Upper lobe of left lung (tissue), 6 donors: ENCODE measurements at regions not wholly inside any gene's neighbourhood (a gene's known extent, or its start where the extent isn't known, plus 50 kb on each side); places are given as distances from the start of the nearest gene placed in this dataset.

ENCODE experiments used
- ATAC-seq, 2 donors: fragments of 200-7000 bp; cut with Tn5 transposase; one replicate each; pipeline ENCODE4 v1.9.1; 2022; ENCODE audit warnings: mild to moderate bottlenecking in 2 of 2, moderate library complexity in 2 of 2; ENCODE audit not compliant: low FRiP score in 2 of 2
- DNase-seq, 2 donors: peaks; one replicate each; pipeline ENCODE4 v3.0.0-alpha.2; 2019 to 2020
- H3K27ac ChIP-seq, 4 donors: fragments of 200-600 bp; sonication (generic); one replicate each; pipeline ENCODE4 v1.5.1; 2016 to 2019
- H3K27me3 ChIP-seq, 4 donors: fragments of 200-600 bp; sonication (generic); one replicate each; pipeline ENCODE4 v1.5.1; 2017 to 2019
- H3K36me3 ChIP-seq, 4 donors: fragments of 200-600 bp; sonication (generic); one replicate each; pipeline ENCODE4 v1.5.1; 2016 to 2019
- H3K4me1 ChIP-seq, 4 donors: fragments of 200-600 bp; sonication (generic); one replicate each; pipeline ENCODE4 v1.5.1; 2018 to 2019
- H3K4me3 ChIP-seq, 4 donors: fragments of 200-600 bp; sonication (generic); one replicate each; pipeline ENCODE4 v1.5.1; 2017 to 2019; ENCODE audit warnings: mild to moderate bottlenecking in 2 of 4, moderate library complexity in 1 of 4
- H3K9me3 ChIP-seq, 4 donors: fragments of 200-600 bp; sonication (generic); one replicate each; pipeline ENCODE4 v1.5.1; 2018 to 2019
- EP300 ChIP-seq, 4 donors: sonication (generic); formaldehyde crosslinking; IDR thresholded peaks; one replicate each; pipeline ENCODE4 v1.5.1; 2017; ENCODE audit warnings: antibody characterized with exemption in 4 of 4, control low read depth in 2 of 4
- POLR2A ChIP-seq, 4 donors: fragments of 450-650 bp; IDR thresholded peaks; one replicate each; pipeline ENCODE4 v1.5.1; 2016 to 2017; ENCODE audit warnings: antibody characterized with exemption in 4 of 4, mild to moderate bottlenecking in 2 of 4
- POLR2AphosphoS5 ChIP-seq, 2 donors: sonication (generic); formaldehyde crosslinking; IDR thresholded peaks; one replicate each; pipeline ENCODE4 v1.5.1; 2017; ENCODE audit warnings: antibody characterized with exemption in 2 of 2
- WGBS, 2 donors: methylation state at CpG; one replicate each; pipeline ENCODE4 v1.1.5; 2017 to 2018; 5-methylcytosine and 5-hydroxymethylcytosine counted together
- TF ChIP-seq, protein P1 (sequence below), 6 experiments: fragments of 450-650 bp in 4 of 6; fragments of 200-600 bp in 2 of 6; sonication (generic) in 2 of 6; IDR thresholded peaks; one replicate each; pipeline ENCODE4 v1.5.1; 2016 to 2019; ENCODE audit warnings: antibody characterized with exemption in 6 of 6
- donor health status: DM: no; HTN: no; CAD: no; lungs with moderate emphysema.
- donor health status: DM: no; HTN: yes; CAD: no; lungs with severe emphysema.

DNA sequence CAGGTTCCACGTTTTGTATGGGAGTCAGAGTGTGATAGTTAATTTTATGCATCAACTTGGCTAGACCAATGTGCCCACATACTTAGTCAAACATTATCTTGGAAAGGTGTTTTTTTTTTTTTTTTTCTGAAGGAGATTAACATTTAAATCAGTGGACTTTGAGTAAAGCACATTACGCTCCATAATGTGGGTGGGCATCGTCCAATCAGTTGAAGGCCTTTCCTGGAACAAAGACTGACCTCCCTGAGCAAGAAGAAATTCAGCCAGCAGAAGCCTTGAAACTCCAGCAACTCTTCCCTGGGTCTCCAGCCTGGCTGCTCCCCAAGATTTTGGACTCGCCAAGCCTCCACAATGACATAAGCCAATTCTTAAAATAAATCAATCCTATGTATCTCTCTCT, 711.4 kb downstream of the MTRR start:
- no peak overlapping the region for H3K27ac ChIP-seq
- TF ChIP-seq POLR2AphosphoS5 (IDR thresholded peaks at IDR 0.05) = no peak
- TF ChIP-seq, protein P1, sequence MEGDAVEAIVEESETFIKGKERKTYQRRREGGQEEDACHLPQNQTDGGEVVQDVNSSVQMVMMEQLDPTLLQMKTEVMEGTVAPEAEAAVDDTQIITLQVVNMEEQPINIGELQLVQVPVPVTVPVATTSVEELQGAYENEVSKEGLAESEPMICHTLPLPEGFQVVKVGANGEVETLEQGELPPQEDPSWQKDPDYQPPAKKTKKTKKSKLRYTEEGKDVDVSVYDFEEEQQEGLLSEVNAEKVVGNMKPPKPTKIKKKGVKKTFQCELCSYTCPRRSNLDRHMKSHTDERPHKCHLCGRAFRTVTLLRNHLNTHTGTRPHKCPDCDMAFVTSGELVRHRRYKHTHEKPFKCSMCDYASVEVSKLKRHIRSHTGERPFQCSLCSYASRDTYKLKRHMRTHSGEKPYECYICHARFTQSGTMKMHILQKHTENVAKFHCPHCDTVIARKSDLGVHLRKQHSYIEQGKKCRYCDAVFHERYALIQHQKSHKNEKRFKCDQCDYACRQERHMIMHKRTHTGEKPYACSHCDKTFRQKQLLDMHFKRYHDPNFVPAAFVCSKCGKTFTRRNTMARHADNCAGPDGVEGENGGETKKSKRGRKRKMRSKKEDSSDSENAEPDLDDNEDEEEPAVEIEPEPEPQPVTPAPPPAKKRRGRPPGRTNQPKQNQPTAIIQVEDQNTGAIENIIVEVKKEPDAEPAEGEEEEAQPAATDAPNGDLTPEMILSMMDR (IDR thresholded peaks at IDR 0.05) = no peak
- no peak for TF ChIP-seq EP300 (IDR thresholded peaks at IDR 0.05)
- no peak for TF ChIP-seq POLR2A (IDR thresholded peaks at IDR 0.05)
- no peak for ATAC-seq
- H3K9me3 ChIP-seq = no peaks in the 10 kb centered on the region
- no peaks in the 10 kb centered on the region for H3K27me3 ChIP-seq
- WGBS, 2 donors = 65 to 91% methylated on average over 3 to 4 of the region's 4 CpGs
- H3K4me3 ChIP-seq = no peak overlapping the region
- H3K36me3 ChIP-seq = no peaks in the 10 kb centered on the region
- no peak for DNase-seq
- H3K4me1 ChIP-seq = no peaks in the 10 kb centered on the region

DNA sequence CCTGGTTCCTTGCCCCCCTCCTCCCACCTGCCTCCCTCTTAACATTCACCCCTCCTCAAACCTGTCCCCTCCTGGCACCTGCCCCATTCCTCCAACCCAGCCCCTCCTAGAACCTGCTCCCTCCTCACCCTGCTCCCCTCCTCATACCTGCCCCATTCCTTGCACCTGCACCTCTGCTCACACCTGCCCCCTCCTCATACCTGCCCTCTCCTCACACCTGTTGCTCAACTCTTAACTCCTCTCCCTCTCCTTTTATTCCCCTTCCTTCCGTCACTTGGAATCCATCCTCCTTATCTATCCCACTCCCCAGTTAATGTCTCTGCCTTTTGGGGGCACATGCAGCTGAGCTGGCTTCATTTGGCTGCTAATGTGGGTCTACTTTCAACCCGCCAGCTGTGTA, 712.1 kb downstream of the MTRR start:
- Histone ChIP-seq H3K27ac (no peak overlapping the region), H3K4me1 (no peaks in the 10 kb centered on the region), H3K36me3 (no peaks in the 10 kb centered on the region), H3K4me3 (no peak overlapping the region), H3K9me3 (no peaks in the 10 kb centered on the region), H3K27me3 (no peaks in the 10 kb centered on the region)
- ATAC-seq (peak in 1 of 2 donors; percentile 25), DNase-seq (no peak)
- no peak for TF ChIP-seq POLR2A (IDR thresholded peaks at IDR 0.05)
- TF ChIP-seq POLR2AphosphoS5 (IDR thresholded peaks at IDR 0.05) = no peak
- TF ChIP-seq EP300 (IDR thresholded peaks at IDR 0.05) = no peak
- TF ChIP-seq, protein P1 (IDR thresholded peaks at IDR 0.05) = no peak
- WGBS, 2 donors = 83 to 91% methylated on average over 2 of the region's 2 CpGs

DNA sequence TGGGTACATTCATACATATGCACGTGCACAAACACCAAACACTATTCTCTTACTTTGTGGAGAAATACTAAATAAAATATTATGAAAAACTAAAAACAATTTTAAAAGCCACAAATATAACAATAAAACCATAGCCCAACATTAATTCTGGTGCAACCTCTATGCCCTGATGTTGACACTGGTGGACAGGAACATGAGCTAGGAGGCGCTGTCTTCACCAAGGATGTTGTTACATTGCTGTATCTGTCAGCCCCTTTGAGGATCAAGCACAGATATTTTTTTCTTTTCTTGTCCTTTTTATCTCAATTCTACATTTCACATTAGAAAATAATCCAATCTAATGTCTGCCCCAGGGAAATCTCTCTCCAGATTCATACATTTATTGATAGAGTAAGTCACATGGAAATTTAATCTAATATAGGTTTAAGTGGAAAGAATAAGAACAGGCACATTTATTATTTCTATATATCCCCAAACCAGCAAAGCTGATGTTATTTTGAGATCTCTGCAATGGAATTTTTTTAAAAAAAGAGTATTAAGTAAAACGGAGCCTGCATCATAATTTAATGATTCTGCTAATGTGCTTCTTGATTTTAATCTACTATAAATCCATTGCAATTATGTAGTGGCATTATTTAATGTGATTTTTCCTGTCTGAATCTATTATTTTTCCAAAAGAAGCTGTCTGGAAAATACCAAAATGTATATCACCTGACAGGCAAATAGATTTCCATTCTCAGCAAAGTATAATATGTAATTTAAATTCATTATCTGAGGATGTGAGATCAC, 716.5 kb downstream of the MTRR start:
- TF ChIP-seq EP300 (IDR thresholded peaks at IDR 0.05) (no peak), POLR2AphosphoS5 (IDR thresholded peaks at IDR 0.05) (no peak)
- TF ChIP-seq, protein P1 (IDR thresholded peaks at IDR 0.05) = no peak
- WGBS, 2 donors = 55 to 68% methylated on average over 3 of the region's 3 CpGs
- Histone ChIP-seq H3K9me3 (peaks cover 0 to 4% (median 0%) of the 10 kb centered on the region in 4 donors), H3K27me3 (no peaks in the 10 kb centered on the region), H3K4me3 (no peak overlapping the region), H3K27ac (no peak overlapping the region), H3K36me3 (no peaks in the 10 kb centered on the region), H3K4me1 (no peaks in the 10 kb centered on the region)
- ATAC-seq = no peak
- DNase-seq = no peak

DNA sequence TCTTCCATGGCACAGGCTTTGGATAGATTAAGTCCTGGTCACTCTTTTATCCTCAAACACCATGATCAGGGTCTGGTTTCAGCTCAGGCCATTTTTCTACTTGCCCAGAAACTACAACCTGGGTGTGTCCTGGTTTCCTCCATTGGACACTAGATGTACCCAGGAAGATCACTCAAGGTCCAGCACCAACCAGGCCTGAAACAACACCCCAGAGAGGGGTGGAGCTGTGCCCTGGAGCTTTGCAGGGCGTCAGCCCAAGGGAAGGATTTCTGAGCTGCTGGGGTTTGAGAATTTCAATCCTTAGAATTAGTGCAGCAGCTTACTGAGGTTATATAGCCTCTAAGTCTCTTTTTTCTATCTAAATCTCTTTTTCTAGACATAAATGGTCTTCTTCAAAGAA, 722.0 kb downstream of the MTRR start:
- no peak for TF ChIP-seq POLR2A (IDR thresholded peaks at IDR 0.05)
- no peak for TF ChIP-seq POLR2AphosphoS5 (IDR thresholded peaks at IDR 0.05)
- ATAC-seq = no peak
- DNase-seq = no peak
- no peak overlapping the region for H3K4me3 ChIP-seq
- peaks cover 0 to 7% (median 0%) of the 10 kb centered on the region in 4 donors for H3K9me3 ChIP-seq
- WGBS, 2 donors = 55 to 67% methylated on average over 1 of the region's 1 CpG
- no peaks in the 10 kb centered on the region for H3K4me1 ChIP-seq
- no peaks in the 10 kb centered on the region for H3K36me3 ChIP-seq
- no peak overlapping the region for H3K27ac ChIP-seq
- no peaks in the 10 kb centered on the region for H3K27me3 ChIP-seq

DNA sequence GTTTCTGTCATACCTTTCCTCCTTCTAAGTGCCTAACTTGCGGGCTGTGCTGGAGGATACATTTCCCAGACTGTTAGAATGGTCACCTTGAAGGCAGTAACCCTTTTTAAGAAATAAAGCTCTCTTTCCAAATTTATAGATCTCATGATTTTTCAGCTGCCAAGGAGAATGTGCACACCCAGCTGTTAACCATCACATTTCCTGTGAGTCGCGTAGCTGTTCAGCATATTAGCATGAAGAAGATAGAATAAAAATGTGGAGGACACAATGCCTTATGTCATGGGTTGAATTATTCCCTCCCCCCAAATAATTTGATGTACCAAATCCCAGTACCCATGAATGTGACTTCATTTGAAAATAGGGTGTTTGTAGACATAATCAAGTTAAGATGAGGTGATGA, 729.4 kb downstream of the MTRR start:
- TF ChIP-seq, protein P1 (IDR thresholded peaks at IDR 0.05) = no peak
- no peak for TF ChIP-seq POLR2A (IDR thresholded peaks at IDR 0.05)
- TF ChIP-seq POLR2AphosphoS5 (IDR thresholded peaks at IDR 0.05) = no peak
- no peak for TF ChIP-seq EP300 (IDR thresholded peaks at IDR 0.05)
- H3K4me3 ChIP-seq = no peak overlapping the region
- H3K36me3 ChIP-seq = no peaks in the 10 kb centered on the region
- no peak for DNase-seq
- H3K27ac ChIP-seq = no peak overlapping the region
- no peaks in the 10 kb centered on the region for H3K27me3 ChIP-seq
- H3K9me3 ChIP-seq = no peaks in the 10 kb centered on the region
- WGBS, 2 donors = 79 to 81% methylated on average over 3 of the region's 3 CpGs
- no peaks in the 10 kb centered on the region for H3K4me1 ChIP-seq
- ATAC-seq = no peak
